Kidney glomerular epithelial cell (primary cell): ENCODE measurements at regions not wholly inside any gene's neighbourhood (a gene's known extent, or its start where the extent isn't known, plus 50 kb on each side); places are given as distances from the start of the nearest gene placed in this dataset.
A peak's percentile ranks its signal among the peaks of the same experiment; 100 is the strongest.

Experiments used
- DNase-seq: peaks from one replicate; lab custom pipeline; 2025; lab: John Stamatoyannopoulos, UW

DNA sequence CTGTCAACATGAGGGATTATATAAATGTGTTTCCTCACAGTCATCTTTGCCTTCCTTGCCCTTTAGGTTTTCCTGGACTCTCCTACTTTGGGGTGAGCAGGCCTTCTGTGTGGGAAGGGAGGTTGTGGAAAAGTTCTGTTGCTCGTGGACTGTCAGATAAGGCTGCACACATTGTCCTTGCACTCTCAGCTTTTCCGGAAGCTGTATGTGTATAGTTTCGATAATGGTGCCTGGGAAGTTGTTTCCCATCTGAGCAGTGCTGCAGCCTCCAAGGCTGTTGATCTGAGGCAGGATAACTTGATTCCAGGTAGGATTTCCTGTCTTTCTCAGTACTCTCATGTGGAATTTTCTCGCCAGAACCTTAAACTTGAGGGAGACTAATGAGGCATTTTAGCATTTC is 297.8 kb upstream of the AZI2 start:
- no peak for DNase-seq

- DNase-seq: no peak
These were observed 300.6 kb upstream of the AZI2 start for GRCh38 chr3:28649266-28649665.

DNA sequence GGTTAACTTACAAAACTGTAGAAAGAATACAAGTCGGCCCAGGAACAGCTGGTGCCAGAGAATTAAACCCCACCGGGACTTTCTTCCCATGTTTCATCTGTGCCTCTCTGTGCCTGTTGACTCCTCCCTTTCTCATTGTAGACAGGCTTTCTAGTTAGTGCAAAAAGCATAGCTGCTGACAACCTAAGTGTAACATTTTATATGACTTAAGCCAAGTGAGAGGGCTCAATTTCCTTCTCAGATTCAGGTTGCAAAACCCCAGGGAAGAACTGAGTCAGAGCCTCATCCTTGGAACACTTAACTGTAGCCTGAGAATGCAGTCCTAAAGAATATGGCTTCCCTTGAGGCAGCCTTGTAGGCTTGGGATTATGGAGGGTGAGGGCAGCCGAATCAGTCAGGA is 302.5 kb upstream of the AZI2 start:
- no peak for DNase-seq

GRCh38 chr3:28664123-28664522 is 315.5 kb upstream of the AZI2 start:
- no peak for DNase-seq

DNA sequence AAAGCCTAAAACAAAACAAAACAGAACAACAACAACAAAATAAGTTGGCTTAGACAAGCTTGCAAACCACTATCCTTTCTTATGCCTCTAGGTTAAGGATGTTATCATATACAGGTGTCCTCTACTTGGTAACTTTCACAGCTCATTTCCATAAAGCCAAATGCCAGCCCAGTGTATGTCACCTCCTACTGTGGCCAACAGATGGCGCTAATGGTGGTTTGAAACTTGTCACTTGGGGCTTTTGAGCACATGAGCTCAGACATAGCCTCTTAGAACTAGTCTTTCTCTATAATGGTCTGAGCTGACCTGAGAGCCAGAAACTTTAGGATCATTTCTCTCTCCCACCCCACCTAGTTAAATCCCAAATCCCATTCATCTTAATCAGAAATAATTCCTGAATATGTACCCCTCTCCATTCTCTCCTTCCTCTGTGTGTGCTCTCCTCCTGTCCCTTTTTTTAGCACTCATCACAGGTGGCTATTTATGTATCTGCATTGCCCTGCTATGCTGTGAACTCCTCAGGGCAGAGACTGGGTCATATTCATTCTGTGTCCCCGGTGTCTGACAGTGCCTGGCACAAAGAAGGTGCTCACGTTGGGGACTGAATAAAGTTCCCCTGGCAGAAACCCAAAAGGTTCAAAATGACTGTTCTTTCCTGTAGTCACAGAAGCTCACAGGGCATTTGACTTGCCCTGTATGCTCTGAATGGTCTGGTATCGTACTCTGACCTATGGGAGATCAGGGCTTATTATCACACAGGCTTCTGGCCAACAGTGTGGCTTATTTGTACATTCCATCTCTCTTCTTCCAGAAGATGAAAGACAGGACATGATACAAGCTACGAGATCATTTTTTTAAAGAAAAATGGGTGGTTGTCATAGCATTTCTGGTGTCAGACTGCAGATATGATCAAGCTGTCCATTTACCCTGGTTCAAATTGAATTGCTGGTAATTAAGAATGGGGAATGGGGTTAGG is 319.3 kb upstream of the AZI2 start:
- peak; percentile 29 for DNase-seq

GRCh38 chr3:28669870-28670269 is 321.2 kb upstream of the AZI2 start:
- DNase-seq: no peak

GRCh38 chr3:28672406-28672805 is 323.8 kb upstream of the AZI2 start:
- DNase-seq: no peak

DNA sequence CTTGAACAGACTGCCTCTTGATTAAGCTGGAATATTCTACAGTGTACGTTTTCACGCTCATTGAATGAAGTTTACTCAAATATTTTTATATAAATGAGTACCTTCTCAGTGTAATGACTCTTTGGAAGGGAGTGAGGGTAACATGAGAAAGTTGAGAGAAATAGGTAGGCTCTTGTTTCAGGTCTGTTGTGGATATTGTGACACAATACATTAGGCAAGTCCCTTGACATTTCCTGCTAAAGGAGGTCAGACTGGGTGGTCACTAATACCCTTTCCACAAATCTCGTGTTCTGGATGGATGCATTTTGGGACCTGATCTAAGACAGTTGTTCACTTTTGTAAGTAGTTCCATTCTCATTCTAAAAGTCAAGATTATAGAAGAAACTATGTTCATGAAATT is 324.8 kb upstream of the AZI2 start:
- no peak for DNase-seq

GRCh38 chr3:28674212-28674611 is 325.6 kb upstream of the AZI2 start:
- no peak for DNase-seq

- no peak for DNase-seq
These were observed 329.0 kb upstream of the AZI2 start for GRCh38 chr3:28677581-28677980.

DNA sequence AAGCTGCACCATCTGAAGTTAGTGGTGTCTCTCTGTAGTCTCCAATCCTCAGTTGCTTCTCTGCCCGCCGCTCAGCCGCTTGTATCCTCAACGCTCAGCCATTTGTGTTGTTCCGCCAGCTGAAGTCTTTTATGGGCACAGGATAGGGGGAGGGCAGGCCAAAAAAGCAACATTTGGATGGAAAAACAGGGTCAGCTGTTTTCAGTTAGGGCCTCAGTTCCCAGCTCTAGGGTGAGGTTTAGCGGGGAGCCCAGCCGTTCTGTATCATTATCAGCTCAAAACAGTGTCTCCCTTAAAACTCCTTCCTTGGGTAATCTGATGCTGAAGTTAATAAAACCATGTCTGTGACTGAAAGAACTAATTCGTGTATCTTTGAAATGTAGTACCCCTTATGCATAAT is 329.5 kb upstream of the AZI2 start:
- no peak for DNase-seq

DNA sequence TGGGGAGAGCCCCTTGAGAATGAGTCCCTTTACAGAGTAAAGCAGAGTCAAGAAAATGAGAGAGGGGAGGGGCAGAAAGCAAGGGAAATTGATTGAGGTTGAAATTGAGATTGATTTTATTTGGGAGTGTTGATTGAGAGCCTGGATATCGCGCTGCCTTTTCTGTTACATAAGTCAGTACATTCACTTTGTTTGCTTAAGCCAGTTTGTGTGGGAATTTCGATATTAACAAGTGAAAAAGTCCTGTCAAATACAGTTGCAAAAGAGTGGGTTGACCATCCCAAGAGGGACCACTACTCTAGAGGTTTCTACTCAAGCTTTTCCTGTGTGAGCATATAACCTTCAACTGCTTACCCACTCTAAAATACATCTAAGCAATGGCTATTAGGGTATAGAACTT is 331.4 kb upstream of the AZI2 start:
- DNase-seq: no peak

GRCh38 chr3:28682121-28682520 is 333.5 kb upstream of the AZI2 start:
- DNase-seq: no peak

- no peak for DNase-seq
These were observed 341.6 kb upstream of the AZI2 start for GRCh38 chr3:28690176-28690575.

GRCh38 chr3:28698706-28699105 is 350.1 kb upstream of the AZI2 start:
- no peak for DNase-seq

DNA sequence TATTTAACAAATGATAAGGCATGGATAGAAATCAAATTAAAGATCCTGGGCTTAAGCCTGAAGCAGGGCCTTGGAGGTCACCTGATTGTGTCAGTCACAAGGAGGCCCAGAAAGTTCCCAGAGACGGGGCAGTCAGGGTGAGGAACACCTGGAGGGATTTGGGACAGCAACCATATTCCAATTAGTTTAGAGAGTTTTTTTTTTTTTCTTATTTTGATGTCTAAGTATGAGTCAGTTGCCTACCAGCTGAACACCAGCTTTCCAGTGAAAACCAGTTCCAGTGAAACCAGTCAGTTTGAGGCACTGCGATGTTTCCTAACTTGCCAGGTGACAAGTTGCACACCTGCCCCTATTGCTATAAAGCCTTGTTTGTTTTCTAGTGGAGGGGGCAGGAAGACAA is 350.7 kb upstream of the AZI2 start:
- DNase-seq: no peak

- no peak for DNase-seq
These were observed 352.1 kb upstream of the AZI2 start for GRCh38 chr3:28700728-28701127.

- no peak for DNase-seq
These were observed 355.2 kb upstream of the AZI2 start for GRCh38 chr3:28703843-28704242.

DNA sequence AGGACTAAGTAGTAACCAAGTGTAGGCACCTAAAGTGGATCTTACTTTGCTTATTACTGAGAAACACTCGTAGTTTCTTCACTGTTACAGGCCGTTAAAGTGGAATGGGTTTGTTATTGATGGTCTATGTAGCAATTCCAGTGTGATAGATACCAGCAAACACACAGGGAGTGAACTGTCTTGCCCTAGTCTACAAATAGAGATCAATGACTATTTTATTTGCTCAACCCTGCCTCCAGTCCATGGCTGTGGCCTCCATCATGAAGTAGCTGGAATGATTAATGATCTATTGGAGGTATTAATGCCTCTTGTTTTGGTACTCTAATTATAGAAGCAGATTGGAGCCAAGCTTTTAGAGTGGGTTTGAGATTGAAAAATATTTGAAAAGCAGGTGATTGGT is 362.7 kb upstream of the AZI2 start:
- DNase-seq: no peak

- no peak for DNase-seq
These were observed 368.3 kb upstream of the AZI2 start for GRCh38 chr3:28716939-28717338.

GRCh38 chr3:28718074-28718849 is 369.6 kb upstream of the AZI2 start:
- DNase-seq: no peak

- DNase-seq: peak; percentile 12
These were observed 378.2 kb upstream of the AZI2 start for GRCh38 chr3:28726840-28727239.

GRCh38 chr3:28727307-28727706 is 378.7 kb upstream of the AZI2 start:
- DNase-seq: no peak
